HG03175 (cell line): ENCODE measurements at regions not wholly inside any gene's neighbourhood (a gene's known extent, or its start where the extent isn't known, plus 50 kb on each side); places are given as distances from the start of the nearest gene placed in this dataset.
"Not testable (repeated sequence)": the region's sequence is repeated elsewhere in the genome, so short reads cannot be mapped to it uniquely, and the experiment has no call there.

ENCODE experiments used
- ATAC-seq: cut with Tn5 transposase; IDR thresholded peaks from one replicate; pipeline ENCODE4 v1.9.1; 2021; ENCODE audit warnings: mild to moderate bottlenecking, moderate library complexity; ENCODE audit not compliant: unreplicated experiment

GRCh38 chr18:79579807-79580497 is 99.7 kb upstream of the CTDP1 start:
- no peak for ATAC-seq

- ATAC-seq, result no peak
Measured at GRCh38 chr18:79580498-79581171, 99.0 kb upstream of the CTDP1 start.

GRCh38 chr18:79581406-79581805 is 98.2 kb upstream of the CTDP1 start:
- ATAC-seq, result no peak

GRCh38 chr18:79581911-79582310 is 97.7 kb upstream of the CTDP1 start:
- no peak for ATAC-seq

GRCh38 chr18:79582978-79583377 is 96.6 kb upstream of the CTDP1 start:
- ATAC-seq, result no peak

GRCh38 chr18:79583426-79583825 is 96.2 kb upstream of the CTDP1 start:
- no peak for ATAC-seq

- no peak for ATAC-seq
Measured at GRCh38 chr18:79583984-79584401, 95.6 kb upstream of the CTDP1 start.

GRCh38 chr18:79584491-79585394 is 94.9 kb upstream of the CTDP1 start:
- ATAC-seq, result no peak

- ATAC-seq, result no peak
Measured at GRCh38 chr18:79585395-79586370, 93.9 kb upstream of the CTDP1 start.

- no peak for ATAC-seq
Measured at GRCh38 chr18:79586436-79587225, 93.0 kb upstream of the CTDP1 start.

- no peak for ATAC-seq
Measured at GRCh38 chr18:79587226-79587741, 92.3 kb upstream of the CTDP1 start.

- no peak for ATAC-seq
Measured at GRCh38 chr18:79587779-79588635, 91.6 kb upstream of the CTDP1 start.

GRCh38 chr18:79588636-79589481 is 90.7 kb upstream of the CTDP1 start:
- no peak for ATAC-seq

- no peak for ATAC-seq
Measured at GRCh38 chr18:79589601-79590091, 90.0 kb upstream of the CTDP1 start.

GRCh38 chr18:79590191-79591031 is 89.2 kb upstream of the CTDP1 start:
- no peak for ATAC-seq

- ATAC-seq, result no peak
Measured at GRCh38 chr18:79591032-79591308, 88.6 kb upstream of the CTDP1 start.

GRCh38 chr18:79592684-79593083 is 86.9 kb upstream of the CTDP1 start:
- not testable (repeated sequence) for ATAC-seq
